ENCODE measurements at regions not wholly inside any gene's neighbourhood (a gene's known extent, or its start where the extent isn't known, plus 50 kb on each side); places are given as distances from the start of the nearest gene placed in this dataset.

- no peak for TF ChIP-seq ELF4 (IDR thresholded peaks at IDR 0.05)
- no peak for TF ChIP-seq FOXK2 (IDR thresholded peaks at IDR 0.05)
- no peak for TF ChIP-seq ZNF384 (IDR thresholded peaks at IDR 0.05)
- no peak for TF ChIP-seq FOXM1 (IDR thresholded peaks at IDR 0.05; ENCODE audit: borderline replicate concordance)
- TF ChIP-seq TARDBP (IDR thresholded peaks at IDR 0.05), result no peak
- TF ChIP-seq SUZ12 (IDR thresholded peaks at IDR 0.05), result no peak
- no peak for TF ChIP-seq PKNOX1 (IDR thresholded peaks at IDR 0.05)
- TF ChIP-seq HDGF (IDR thresholded peaks at IDR 0.05; ENCODE audit: borderline replicate concordance), result no peak
- no peak for TF ChIP-seq L3MBTL2 (conservative IDR thresholded peaks at IDR 0.05)
- TF ChIP-seq FOXA1 (IDR thresholded peaks at IDR 0.05), result no peak
- no peak for TF ChIP-seq CTBP1 (IDR thresholded peaks at IDR 0.05; ENCODE audit: borderline replicate concordance)
- TF ChIP-seq LEF1 (IDR thresholded peaks at IDR 0.05; ENCODE audit: borderline replicate concordance), result no peak
- no peak for TF ChIP-seq BHLHE40 (IDR thresholded peaks at IDR 0.05; ENCODE audit: borderline replicate concordance)
- TF ChIP-seq ARNT (IDR thresholded peaks at IDR 0.05), result no peak
- no peak for TF ChIP-seq NFRKB (IDR thresholded peaks at IDR 0.05)
- no peak for TF ChIP-seq SP1 (IDR thresholded peaks at IDR 0.05)
- DNase-seq (ENCODE audit: extremely low spot score), result no peak
- POLR2A ChIA-PET, result no interaction called here
- CTCF ChIA-PET, result interaction anchor here (1.5 kb wide), 1 partner anchor 16 kb away, joined by 8 read pairs; no protein-coding TSS in a partner anchor
These were observed 403.8 kb downstream of the DAD1 start for GRCh38 chr14:22185191-22185590.

- CTCF ChIA-PET, result interaction anchor here (1.0 to 1.5 kb wide), 2 partner anchors 16 to 18 kb away, joined by 4 to 8 read pairs; no protein-coding TSS in a partner anchor
- POLR2A ChIA-PET, result no interaction called here
- DNase-seq (ENCODE audit: extremely low spot score), result no peak
- no peak for TF ChIP-seq SUZ12 (IDR thresholded peaks at IDR 0.05)
- no peak for TF ChIP-seq FOXK2 (IDR thresholded peaks at IDR 0.05)
- TF ChIP-seq TARDBP (IDR thresholded peaks at IDR 0.05), result no peak
- TF ChIP-seq ZNF384 (IDR thresholded peaks at IDR 0.05), result no peak
- no peak for TF ChIP-seq PKNOX1 (IDR thresholded peaks at IDR 0.05)
- no peak for TF ChIP-seq HDGF (IDR thresholded peaks at IDR 0.05; ENCODE audit: borderline replicate concordance)
- no peak for TF ChIP-seq ELF4 (IDR thresholded peaks at IDR 0.05)
- no peak for TF ChIP-seq CTBP1 (IDR thresholded peaks at IDR 0.05; ENCODE audit: borderline replicate concordance)
- TF ChIP-seq LEF1 (IDR thresholded peaks at IDR 0.05; ENCODE audit: borderline replicate concordance), result no peak
These were observed 404.2 kb downstream of the DAD1 start for GRCh38 chr14:22184830-22185168.

- ChIA-PET POLR2A (no interaction called here), CTCF (interaction anchor here (1.0 to 1.5 kb wide), 2 partner anchors 17 to 18 kb away, joined by 4 to 8 read pairs; no protein-coding TSS in a partner anchor)
- TF ChIP-seq FOXK2 (IDR thresholded peaks at IDR 0.05) (no peak), FOXM1 (IDR thresholded peaks at IDR 0.05; ENCODE audit: borderline replicate concordance) (no peak), NFRKB (IDR thresholded peaks at IDR 0.05) (no peak), SP1 (IDR thresholded peaks at IDR 0.05) (no peak), FOXA1 (IDR thresholded peaks at IDR 0.05) (no peak), PKNOX1 (IDR thresholded peaks at IDR 0.05) (no peak), ZNF384 (IDR thresholded peaks at IDR 0.05) (no peak), SUZ12 (IDR thresholded peaks at IDR 0.05) (no peak), ARNT (IDR thresholded peaks at IDR 0.05) (no peak), L3MBTL2 (conservative IDR thresholded peaks at IDR 0.05) (no peak), HDGF (IDR thresholded peaks at IDR 0.05; ENCODE audit: borderline replicate concordance) (no peak), CTBP1 (IDR thresholded peaks at IDR 0.05; ENCODE audit: borderline replicate concordance) (no peak), LEF1 (IDR thresholded peaks at IDR 0.05; ENCODE audit: borderline replicate concordance) (no peak)
- no peak for DNase-seq (ENCODE audit: extremely low spot score)
These were observed 404.7 kb downstream of the DAD1 start for GRCh38 chr14:22184157-22184829.

GRCh38 chr14:22180045-22180444 lies 409.0 kb downstream of the DAD1 start:
- no peak for DNase-seq (ENCODE audit: extremely low spot score)
- no peak for TF ChIP-seq BHLHE40 (IDR thresholded peaks at IDR 0.05; ENCODE audit: borderline replicate concordance)
- no peak for TF ChIP-seq ZNF384 (IDR thresholded peaks at IDR 0.05)
- TF ChIP-seq L3MBTL2 (conservative IDR thresholded peaks at IDR 0.05), result no peak
- no peak for TF ChIP-seq ARNT (IDR thresholded peaks at IDR 0.05)
- TF ChIP-seq HDGF (IDR thresholded peaks at IDR 0.05; ENCODE audit: borderline replicate concordance), result no peak
- no peak for TF ChIP-seq FOXM1 (IDR thresholded peaks at IDR 0.05; ENCODE audit: borderline replicate concordance)
- no peak for TF ChIP-seq LEF1 (IDR thresholded peaks at IDR 0.05; ENCODE audit: borderline replicate concordance)
- TF ChIP-seq TARDBP (IDR thresholded peaks at IDR 0.05), result no peak
- no peak for TF ChIP-seq ELF4 (IDR thresholded peaks at IDR 0.05)
- no peak for TF ChIP-seq SP1 (IDR thresholded peaks at IDR 0.05)
- no peak for TF ChIP-seq FOXK2 (IDR thresholded peaks at IDR 0.05)
- TF ChIP-seq PKNOX1 (IDR thresholded peaks at IDR 0.05), result no peak
- ChIA-PET CTCF (interaction anchor here (1.8 kb wide), 1 partner anchor 21 kb away, joined by 5 read pairs; no protein-coding TSS in a partner anchor), POLR2A (no interaction called here)

- CTCF ChIA-PET, result no interaction called here
- POLR2A ChIA-PET, result no interaction called here
- DNase-seq (ENCODE audit: extremely low spot score), result no peak
- no peak for TF ChIP-seq HDGF (IDR thresholded peaks at IDR 0.05; ENCODE audit: borderline replicate concordance)
- no peak for TF ChIP-seq L3MBTL2 (conservative IDR thresholded peaks at IDR 0.05)
- no peak for TF ChIP-seq ELF4 (IDR thresholded peaks at IDR 0.05)
- TF ChIP-seq LEF1 (IDR thresholded peaks at IDR 0.05; ENCODE audit: borderline replicate concordance), result no peak
- no peak for TF ChIP-seq FOXA1 (IDR thresholded peaks at IDR 0.05)
- TF ChIP-seq FOXM1 (IDR thresholded peaks at IDR 0.05; ENCODE audit: borderline replicate concordance), result no peak
- no peak for TF ChIP-seq BHLHE40 (IDR thresholded peaks at IDR 0.05; ENCODE audit: borderline replicate concordance)
- TF ChIP-seq TARDBP (IDR thresholded peaks at IDR 0.05), result no peak
- TF ChIP-seq ZNF384 (IDR thresholded peaks at IDR 0.05), result no peak
- no peak for TF ChIP-seq FOXK2 (IDR thresholded peaks at IDR 0.05)
- no peak for TF ChIP-seq SP1 (IDR thresholded peaks at IDR 0.05)
These were observed 409.8 kb downstream of the DAD1 start for GRCh38 chr14:22179190-22179589.

Data from HEK293T (cell line).